ENCODE measurements at regions not wholly inside any gene's neighbourhood (a gene's known extent, or its start where the extent isn't known, plus 50 kb on each side); places are given as distances from the start of the nearest gene placed in this dataset.

DNA sequence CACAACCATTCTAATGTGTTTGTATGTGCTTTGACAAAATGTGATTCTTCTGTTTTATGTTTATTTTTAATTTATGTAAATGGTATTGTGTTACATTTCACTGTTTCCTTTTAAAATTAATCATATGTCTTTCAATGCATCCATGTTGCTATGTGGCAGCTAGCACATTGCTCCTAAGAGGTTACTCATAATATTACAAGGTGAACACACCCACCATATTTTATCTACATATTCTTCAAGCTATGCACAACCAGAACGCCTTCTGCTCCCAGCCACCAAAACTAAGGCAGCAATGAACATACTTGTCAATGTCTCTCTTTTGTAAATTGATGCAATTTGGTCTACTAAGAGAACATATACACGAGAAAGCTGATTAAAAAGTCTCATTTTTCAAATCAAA lies 160.6 kb upstream of the OSR1 start:
- no peaks in the 10 kb centered on the region for H3K4me1 ChIP-seq (ENCODE audit: insufficient read depth)
- 73 to 86% (median 74%) methylated on average over 2 of the region's 2 CpGs for whole genome bisulfite sequencing, 3 donors
- no peaks in the 10 kb centered on the region for H3K36me3 ChIP-seq
- no peak overlapping the region for H3K4me3 ChIP-seq
- H3K27me3 ChIP-seq: no peaks in the 10 kb centered on the region
- TF ChIP-seq EP300 (IDR thresholded peaks at IDR 0.05) (no peak), POLR2A (IDR thresholded peaks at IDR 0.05) (no peak)
- TF ChIP-seq, protein P1, sequence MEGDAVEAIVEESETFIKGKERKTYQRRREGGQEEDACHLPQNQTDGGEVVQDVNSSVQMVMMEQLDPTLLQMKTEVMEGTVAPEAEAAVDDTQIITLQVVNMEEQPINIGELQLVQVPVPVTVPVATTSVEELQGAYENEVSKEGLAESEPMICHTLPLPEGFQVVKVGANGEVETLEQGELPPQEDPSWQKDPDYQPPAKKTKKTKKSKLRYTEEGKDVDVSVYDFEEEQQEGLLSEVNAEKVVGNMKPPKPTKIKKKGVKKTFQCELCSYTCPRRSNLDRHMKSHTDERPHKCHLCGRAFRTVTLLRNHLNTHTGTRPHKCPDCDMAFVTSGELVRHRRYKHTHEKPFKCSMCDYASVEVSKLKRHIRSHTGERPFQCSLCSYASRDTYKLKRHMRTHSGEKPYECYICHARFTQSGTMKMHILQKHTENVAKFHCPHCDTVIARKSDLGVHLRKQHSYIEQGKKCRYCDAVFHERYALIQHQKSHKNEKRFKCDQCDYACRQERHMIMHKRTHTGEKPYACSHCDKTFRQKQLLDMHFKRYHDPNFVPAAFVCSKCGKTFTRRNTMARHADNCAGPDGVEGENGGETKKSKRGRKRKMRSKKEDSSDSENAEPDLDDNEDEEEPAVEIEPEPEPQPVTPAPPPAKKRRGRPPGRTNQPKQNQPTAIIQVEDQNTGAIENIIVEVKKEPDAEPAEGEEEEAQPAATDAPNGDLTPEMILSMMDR (IDR thresholded peaks at IDR 0.05): no peak
- H3K27ac ChIP-seq: no peak overlapping the region
- H3K9me3 ChIP-seq: no peaks in the 10 kb centered on the region
- DNase-seq: no peak
- intact Hi-C loops (cut with DNase I): no loop called here

DNA sequence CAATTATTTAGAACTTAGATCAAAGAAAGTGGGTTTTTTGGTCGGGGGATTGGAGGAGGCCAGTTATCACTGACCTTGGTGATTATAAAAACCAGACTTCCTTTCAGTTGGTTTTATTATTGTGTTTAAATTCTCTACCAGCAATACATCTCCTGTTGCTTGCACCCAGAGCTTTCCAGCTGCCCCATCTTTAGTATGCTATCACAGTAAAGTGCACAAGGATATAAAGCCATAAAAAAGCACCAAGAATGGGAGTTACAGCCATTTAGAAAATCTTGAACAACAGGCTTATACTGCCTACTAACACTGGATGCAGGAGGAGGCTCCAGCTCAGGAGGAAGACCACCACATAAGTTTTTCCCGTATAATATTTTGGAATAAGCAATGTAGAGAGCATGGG lies 148.7 kb upstream of the OSR1 start:
- Histone ChIP-seq H3K27ac (no peak overlapping the region), H3K36me3 (no peaks in the 10 kb centered on the region), H3K9me3 (no peaks in the 10 kb centered on the region), H3K27me3 (no peaks in the 10 kb centered on the region), H3K4me1 (ENCODE audit: insufficient read depth) (no peaks in the 10 kb centered on the region), H3K4me3 (no peak overlapping the region)
- no peak for DNase-seq
- 37 to 51% (median 46%) methylated on average over 2 of the region's 2 CpGs for WGBS, 3 donors
- TF ChIP-seq, protein P1 (IDR thresholded peaks at IDR 0.05): no peak
- no peak for TF ChIP-seq EP300 (IDR thresholded peaks at IDR 0.05)
- TF ChIP-seq POLR2A (IDR thresholded peaks at IDR 0.05): no peak
- intact Hi-C loops (cut with DNase I): no loop called here

DNA sequence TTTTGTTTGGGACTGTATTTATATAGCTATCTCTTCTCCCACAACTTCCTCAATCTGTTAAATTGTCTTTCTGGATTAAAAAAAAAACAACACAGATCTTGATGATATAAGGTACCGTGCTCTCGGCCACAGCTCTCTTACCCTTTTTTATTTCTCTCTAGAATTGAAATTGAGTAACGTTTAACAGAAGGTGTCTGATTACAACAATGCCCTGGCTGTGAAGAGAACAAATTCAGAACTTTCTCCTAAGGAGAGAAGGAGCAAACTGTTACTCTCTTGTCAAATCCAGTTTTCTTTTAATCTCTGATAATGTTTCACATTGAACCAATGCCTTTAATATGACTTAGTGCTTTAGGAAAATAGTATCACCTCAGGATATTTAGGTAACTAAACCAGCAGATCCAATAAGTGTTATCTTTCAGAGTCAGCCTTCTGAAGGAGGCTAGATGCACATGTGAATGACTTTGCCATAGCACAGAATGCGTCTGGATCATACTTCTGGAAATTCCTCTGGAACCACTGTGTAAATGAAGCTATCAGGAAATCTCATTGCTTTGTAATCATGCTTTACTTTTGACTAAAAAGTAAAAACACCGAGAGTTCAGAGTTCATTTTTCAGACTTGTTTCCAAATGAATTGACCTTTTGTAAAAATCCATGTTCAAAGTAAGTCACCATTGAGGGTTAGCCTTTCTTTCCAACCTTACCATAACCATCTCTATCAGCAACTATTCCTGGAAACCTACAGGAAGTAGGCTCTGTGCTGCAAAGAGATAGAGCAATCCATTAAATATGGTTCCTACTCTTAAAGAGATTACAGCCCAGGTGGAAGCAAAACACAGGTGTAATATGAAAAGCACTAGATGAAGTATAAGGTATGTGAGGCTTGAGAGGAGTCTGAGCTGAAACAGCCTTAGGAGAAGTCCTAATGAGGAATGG lies 147.0 kb upstream of the OSR1 start:
- no peaks in the 10 kb centered on the region for H3K36me3 ChIP-seq
- intact Hi-C loops (cut with DNase I): no loop called here
- no peaks in the 10 kb centered on the region for H3K9me3 ChIP-seq
- no peaks in the 10 kb centered on the region for H3K4me1 ChIP-seq (ENCODE audit: insufficient read depth)
- WGBS, 3 donors: 67 to 72% (median 68%) methylated on average over 5 of the region's 5 CpGs
- no peak for DNase-seq
- no peak overlapping the region for H3K27ac ChIP-seq
- no peak for TF ChIP-seq EP300 (IDR thresholded peaks at IDR 0.05)
- TF ChIP-seq, protein P1 (IDR thresholded peaks at IDR 0.05): no peak
- TF ChIP-seq POLR2A (IDR thresholded peaks at IDR 0.05): no peak
- H3K27me3 ChIP-seq: no peaks in the 10 kb centered on the region
- H3K4me3 ChIP-seq: no peak overlapping the region

DNA sequence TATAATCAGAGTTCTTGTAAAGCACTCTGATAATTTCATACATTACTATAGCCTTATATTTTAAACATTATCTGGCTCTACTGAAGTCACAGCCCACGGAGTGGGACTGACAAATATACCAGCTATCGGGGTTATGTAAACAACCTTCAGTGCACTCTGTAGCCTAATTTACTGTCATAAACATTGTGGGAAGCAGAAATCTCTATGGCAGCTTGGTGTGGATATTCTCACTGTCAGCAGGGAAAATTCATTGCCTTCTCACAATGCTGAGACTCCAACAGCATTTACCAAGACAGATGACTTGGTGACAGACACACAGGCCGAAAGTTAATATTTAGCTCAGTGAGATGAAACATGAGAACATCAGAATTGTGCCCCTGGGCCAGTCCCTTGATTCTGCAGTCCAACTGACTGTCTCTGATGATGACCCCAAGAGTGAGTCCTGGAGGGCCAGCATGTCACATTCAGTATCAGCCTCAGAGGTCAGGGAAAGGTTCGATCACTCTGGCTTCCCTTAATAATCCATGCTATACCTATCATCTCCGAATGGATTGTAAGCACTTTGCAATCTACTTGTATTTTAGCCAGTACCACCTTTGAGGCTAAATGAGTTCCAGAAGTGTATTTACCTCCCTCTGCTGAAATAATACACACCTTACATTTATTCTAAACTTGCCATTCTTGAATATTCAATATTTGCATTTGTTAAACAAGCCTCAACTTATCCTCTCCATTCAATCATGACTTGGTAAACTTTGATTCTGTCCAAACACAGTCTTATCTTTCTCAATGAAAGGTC lies 146.2 kb upstream of the OSR1 start:
- Histone ChIP-seq H3K27me3 (no peaks in the 10 kb centered on the region), H3K4me3 (no peak overlapping the region), H3K27ac (no peak overlapping the region), H3K4me1 (ENCODE audit: insufficient read depth) (no peaks in the 10 kb centered on the region), H3K9me3 (no peaks in the 10 kb centered on the region), H3K36me3 (no peaks in the 10 kb centered on the region)
- DNase-seq: no peak
- TF ChIP-seq, protein P1 (IDR thresholded peaks at IDR 0.05): no peak
- TF ChIP-seq POLR2A (IDR thresholded peaks at IDR 0.05) (no peak), EP300 (IDR thresholded peaks at IDR 0.05) (no peak)
- 57 to 70% (median 61%) methylated on average over 5 of the region's 5 CpGs for WGBS, 3 donors
- intact Hi-C loops (cut with DNase I): no loop called here
